HepG2 (cell line): ENCODE measurements at regions not wholly inside any gene's neighbourhood (a gene's known extent, or its start where the extent isn't known, plus 50 kb on each side); places are given as distances from the start of the nearest gene placed in this dataset.

Source experiments
- ATAC-seq: fragments of 200-7000 bp; cut with Tn5 transposase; 3 replicates; pipeline ENCODE4 v1.9.1; 2020; ENCODE audit warnings: mild to moderate bottlenecking, moderate library complexity
- BruUV-seq: library from RNA; stranded (reverse); fragments of 400-500 nt; replicated peaks from 2 replicates; lab custom pipeline; 2021; lab: Mats Ljungman, UMichigan
- CTCF ChIA-PET: fragments of 300-600 bp; formaldehyde crosslinking; extraction: SDS; loops from one replicate; lab custom pipeline; 2021; ENCODE audit warnings: low total read pairs, inconsistent platforms, low intra/inter-chr PET ratio; lab: Yijun Ruan, JAX
- POLR2A ChIA-PET: fragments of 350-600 bp; sonication (Branson Sonifier 250); formaldehyde crosslinking; loops from one replicate; lab custom pipeline; 2020; ENCODE audit warnings: antibody characterized with exemption, inconsistent platforms; lab: Yijun Ruan, JAX
- DNase-seq: peaks from one replicate; pipeline ENCODE4 v3.0.0-alpha.2; 2015; ENCODE audit warnings: low spot score
- FAIRE-seq: peaks from 3 replicates; lab custom pipeline; 2011; peaks lifted over from hg19 to GRCh38; lab: Jason Lieb, UNC
- H2AFZ ChIP-seq: one replicate; pipeline ENCODE4 v1.6.1; 2011; ENCODE audit warnings: low read length, inconsistent platforms
- H3K27ac ChIP-seq: fragments of 300-600 bp; 3 replicates; pipeline ENCODE4 v1.8.0; 2011; ENCODE audit warnings: mixed run types, mild to moderate bottlenecking, mixed read lengths, low read length, inconsistent platforms; ENCODE audit not compliant: insufficient read depth; ENCODE audit errors: extremely low read length
- H3K27me3 ChIP-seq, 2 experiments: fragments of 200-600 bp in 1 of 2; 2 replicates in 1 of 2; 3 replicates in 1 of 2; pipeline versions ENCODE4 v1.6.0 to v1.8.0; 2011; ENCODE audit warnings: low read length in 2 of 2, mild to moderate bottlenecking in 2 of 2, moderate library complexity in 2 of 2, inconsistent platforms in 1 of 2; ENCODE audit not compliant: insufficient read depth in 2 of 2, control insufficient read depth in 1 of 2
- H3K36me3 ChIP-seq, 2 experiments: fragments of 200-600 bp in 1 of 2; replicated peaks in 1 of 2; 2 replicates in 1 of 2; 3 replicates in 1 of 2; pipeline versions ENCODE4 v1.5.1 to v1.8.0; 2011; ENCODE audit warnings: low read length in 2 of 2, inconsistent platforms in 1 of 2; ENCODE audit not compliant: insufficient read depth in 2 of 2, control insufficient read depth in 1 of 2
- H3K4me1 ChIP-seq: 2 replicates; pipeline ENCODE4 v1.5.1; 2012; ENCODE audit warnings: low read length, inconsistent platforms; ENCODE audit not compliant: insufficient read depth
- H3K4me2 ChIP-seq: 2 replicates; pipeline ENCODE4 v1.6.0; 2011; ENCODE audit warnings: low read depth, low read length, inconsistent platforms
- H3K4me3 ChIP-seq, 3 experiments: fragments of 200-600 bp in 1 of 3; sonication (generic), shearing (Covaris generic) in 1 of 3; replicated peaks in 1 of 3; 2 replicates each; pipeline ENCODE4 v1.5.1; 2011 to 2016; ENCODE audit warnings: low read length in 3 of 3, inconsistent platforms in 2 of 3, low read depth in 2 of 3, mild to moderate bottlenecking in 2 of 3, control low read depth in 1 of 3, mixed read lengths in 1 of 3; ENCODE audit not compliant: insufficient read depth in 1 of 3
- H3K79me2 ChIP-seq: one replicate; pipeline ENCODE4 v1.6.1; 2011; ENCODE audit warnings: low read length, inconsistent platforms; ENCODE audit not compliant: insufficient read depth
- H3K9ac ChIP-seq: 2 replicates; pipeline ENCODE4 v1.6.0; 2011; ENCODE audit warnings: mild to moderate bottlenecking, low read depth, low read length, inconsistent platforms; ENCODE audit not compliant: insufficient read depth
- H3K9me3 ChIP-seq: 2 replicates; pipeline ENCODE4 v1.5.1; 2012; ENCODE audit warnings: mild to moderate bottlenecking, low read length
- H4K20me1 ChIP-seq: 2 replicates; pipeline ENCODE4 v1.6.0; 2011; ENCODE audit warnings: inconsistent platforms, mild to moderate bottlenecking, low read length, moderate library complexity; ENCODE audit not compliant: insufficient read depth
- KDM4B ChIP-seq: sonication (generic); formaldehyde crosslinking; IDR thresholded peaks from 2 replicates; pipeline ENCODE4 v1.4.0; 2020; ENCODE audit warnings: missing genetic modification reagents
- SIN3A ChIP-seq: IDR thresholded peaks from 2 replicates; pipeline ENCODE4 v1.6.1; 2011; ENCODE audit warnings: low read depth, mild to moderate bottlenecking, control low read depth, low read length, borderline replicate concordance
- SRSF9 ChIP-seq: fragments of 200-400 bp; formaldehyde crosslinking; IDR thresholded peaks from 2 replicates; pipeline ENCODE4 v1.6.1; 2018; ENCODE audit warnings: borderline replicate concordance, mild to moderate bottlenecking, low read depth, low read length; ENCODE audit not compliant: insufficient read depth, poor library complexity, severe bottlenecking
- ZBTB7A ChIP-seq: sonication (generic); formaldehyde crosslinking; IDR thresholded peaks from 2 replicates; pipeline ENCODE4 v1.8.0; 2022; ENCODE audit warnings: mild to moderate bottlenecking, missing genetic modification reagents
- ZC3H4 ChIP-seq: sonication (generic); formaldehyde crosslinking; IDR thresholded peaks from 2 replicates; pipeline ENCODE4 v1.4.0; 2020; ENCODE audit warnings: missing genetic modification reagents, borderline replicate concordance
- ZFP91 ChIP-seq: sonication (generic); formaldehyde crosslinking; IDR thresholded peaks from 2 replicates; pipeline ENCODE4 v1.9.0; 2022; ENCODE audit warnings: missing genetic modification reagents, mild to moderate bottlenecking, borderline replicate concordance
- WGBS: methylation state at CpG from one replicate; pipeline ENCODE4 v1.1.6; 2017; ENCODE audit warnings: low lambda C conversion rate; 5-methylcytosine and 5-hydroxymethylcytosine counted together
- in situ Hi-C: cut with HindIII; loops from 2 replicates; pipeline ENCODE4 v1.10.0; 2017; ENCODE audit warnings: low pct_unique_long_range_greater_than_20kb; ENCODE audit not compliant: extremely low pct_ligation_motif_present
- intact Hi-C: fragments of 100-400 bp; cut with micrococcal nuclease; formaldehyde crosslinking; loops from one replicate; pipeline ENCODE4 v1.10.0; 2022; ENCODE audit not compliant: unreplicated experiment
- TF ChIP-seq, protein P1 (sequence below): sonication (generic); formaldehyde crosslinking; conservative IDR thresholded peaks from 2 replicates; pipeline ENCODE4 v1.8.0; 2022; ENCODE audit warnings: mild to moderate bottlenecking, moderate library complexity, missing genetic modification reagents
- TF ChIP-seq, protein P2 (sequence below): sonication (generic); formaldehyde crosslinking; IDR thresholded peaks from 2 replicates; pipeline ENCODE4 v1.4.0; 2020; ENCODE audit warnings: missing genetic modification reagents

GRCh38 chr2:182477774-182478173 lies 50.9 kb upstream of the PDE1A start:
- Histone ChIP-seq H3K36me3 (no peaks in the 10 kb centered on the region), H2AFZ (no peak overlapping the region), H4K20me1 (no peaks in the 10 kb centered on the region), H3K79me2 (no peaks in the 10 kb centered on the region), H3K4me3 (no peak overlapping the region), H3K27ac (no peak overlapping the region), H3K4me1 (no peaks in the 10 kb centered on the region), H3K4me2 (no peak overlapping the region), H3K9ac (no peak overlapping the region), H3K27me3 (no peaks in the 10 kb centered on the region), H3K9me3 (no peaks in the 10 kb centered on the region)
- POLR2A ChIA-PET, result no interaction called here
- ATAC-seq (no peak), DNase-seq (no peak), FAIRE-seq (no peak)
- CTCF ChIA-PET, result no interaction called here
- BruUV-seq, result no TSS peak
- intact Hi-C loops (no loop called here), in situ Hi-C loops (no loop called here)
- WGBS, result 7% methylated on average over 6 of the region's 6 CpGs
- TF ChIP-seq, protein P1, sequence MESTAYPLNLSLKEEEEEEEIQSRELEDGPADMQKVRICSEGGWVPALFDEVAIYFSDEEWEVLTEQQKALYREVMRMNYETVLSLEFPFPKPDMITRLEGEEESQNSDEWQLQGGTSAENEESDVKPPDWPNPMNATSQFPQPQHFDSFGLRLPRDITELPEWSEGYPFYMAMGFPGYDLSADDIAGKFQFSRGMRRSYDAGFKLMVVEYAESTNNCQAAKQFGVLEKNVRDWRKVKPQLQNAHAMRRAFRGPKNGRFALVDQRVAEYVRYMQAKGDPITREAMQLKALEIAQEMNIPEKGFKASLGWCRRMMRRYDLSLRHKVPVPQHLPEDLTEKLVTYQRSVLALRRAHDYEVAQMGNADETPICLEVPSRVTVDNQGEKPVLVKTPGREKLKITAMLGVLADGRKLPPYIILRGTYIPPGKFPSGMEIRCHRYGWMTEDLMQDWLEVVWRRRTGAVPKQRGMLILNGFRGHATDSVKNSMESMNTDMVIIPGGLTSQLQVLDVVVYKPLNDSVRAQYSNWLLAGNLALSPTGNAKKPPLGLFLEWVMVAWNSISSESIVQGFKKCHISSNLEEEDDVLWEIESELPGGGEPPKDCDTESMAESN (CRISPR knock-in tag), result no peak
- TF ChIP-seq SIN3A (no peak), ZFP91 (CRISPR knock-in tag) (no peak), SRSF9 (no peak), KDM4B (CRISPR knock-in tag) (no peak), ZBTB7A (CRISPR knock-in tag) (no peak), ZC3H4 (CRISPR knock-in tag) (no peak)
- TF ChIP-seq, protein P2, sequence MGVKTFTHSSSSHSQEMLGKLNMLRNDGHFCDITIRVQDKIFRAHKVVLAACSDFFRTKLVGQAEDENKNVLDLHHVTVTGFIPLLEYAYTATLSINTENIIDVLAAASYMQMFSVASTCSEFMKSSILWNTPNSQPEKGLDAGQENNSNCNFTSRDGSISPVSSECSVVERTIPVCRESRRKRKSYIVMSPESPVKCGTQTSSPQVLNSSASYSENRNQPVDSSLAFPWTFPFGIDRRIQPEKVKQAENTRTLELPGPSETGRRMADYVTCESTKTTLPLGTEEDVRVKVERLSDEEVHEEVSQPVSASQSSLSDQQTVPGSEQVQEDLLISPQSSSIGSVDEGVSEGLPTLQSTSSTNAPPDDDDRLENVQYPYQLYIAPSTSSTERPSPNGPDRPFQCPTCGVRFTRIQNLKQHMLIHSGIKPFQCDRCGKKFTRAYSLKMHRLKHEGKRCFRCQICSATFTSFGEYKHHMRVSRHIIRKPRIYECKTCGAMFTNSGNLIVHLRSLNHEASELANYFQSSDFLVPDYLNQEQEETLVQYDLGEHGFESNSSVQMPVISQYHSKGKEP, result no peak
